ENCODE measurements at regions not wholly inside any gene's neighbourhood (a gene's known extent, or its start where the extent isn't known, plus 50 kb on each side); places are given as distances from the start of the nearest gene placed in this dataset.
"Not testable (repeated sequence)": the region's sequence is repeated elsewhere in the genome, so short reads cannot be mapped to it uniquely, and the experiment has no call there.

GRCh38 chr2:2773080-2773479 lies 442.0 kb upstream of the MYT1L start:
- TF ChIP-seq CTCF (conservative IDR thresholded peaks at IDR 0.05; ENCODE audit: low read length); EZH2phosphoT487 (IDR thresholded peaks at IDR 0.05; ENCODE audit: borderline replicate concordance, low read depth, low read length): not testable (repeated sequence)
